ENCODE measurements at regions not wholly inside any gene's neighbourhood (a gene's known extent, or its start where the extent isn't known, plus 50 kb on each side); places are given as distances from the start of the nearest gene placed in this dataset.
"Not testable (repeated sequence)": the region's sequence is repeated elsewhere in the genome, so short reads cannot be mapped to it uniquely, and the experiment has no call there.

DNA sequence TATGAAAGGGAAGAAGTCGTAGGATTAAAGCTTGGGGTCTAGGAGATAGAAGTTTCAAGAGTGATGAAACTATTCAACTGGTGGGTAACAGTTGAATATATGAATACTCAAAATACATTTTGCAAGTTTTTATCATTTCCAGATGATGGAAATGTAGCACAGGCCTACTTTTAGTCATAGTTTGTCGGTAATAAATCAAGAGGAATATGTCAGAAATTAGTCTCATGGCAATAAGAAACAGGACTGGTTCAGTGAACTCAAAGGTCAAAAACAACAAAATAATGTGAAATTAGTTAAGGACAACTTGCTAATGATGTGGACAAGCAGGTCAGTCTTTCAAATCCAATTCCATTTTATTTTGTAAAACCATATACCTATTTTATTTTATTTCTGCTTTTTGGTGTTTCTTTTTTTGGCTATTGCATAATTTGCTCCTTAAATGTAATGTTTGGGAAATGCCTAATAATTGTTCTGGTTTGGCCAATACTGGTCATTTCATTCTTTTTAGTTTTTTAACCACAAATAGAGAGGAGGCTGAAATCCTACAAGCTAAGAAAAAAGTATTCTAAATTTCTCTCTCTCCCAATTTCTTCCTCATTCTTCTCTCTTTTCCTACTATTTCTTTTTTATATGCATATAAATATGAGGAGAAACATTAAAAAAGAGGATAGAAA, 195.2 kb upstream of the ARHGEF26 start:
- no peak for DNase-seq

- DNase-seq: peak in 2 of 4 experiments; percentile 2 to 16
These were observed 194.1 kb upstream of the ARHGEF26 start for GRCh38 chr3:153927107-153927506.

DNA sequence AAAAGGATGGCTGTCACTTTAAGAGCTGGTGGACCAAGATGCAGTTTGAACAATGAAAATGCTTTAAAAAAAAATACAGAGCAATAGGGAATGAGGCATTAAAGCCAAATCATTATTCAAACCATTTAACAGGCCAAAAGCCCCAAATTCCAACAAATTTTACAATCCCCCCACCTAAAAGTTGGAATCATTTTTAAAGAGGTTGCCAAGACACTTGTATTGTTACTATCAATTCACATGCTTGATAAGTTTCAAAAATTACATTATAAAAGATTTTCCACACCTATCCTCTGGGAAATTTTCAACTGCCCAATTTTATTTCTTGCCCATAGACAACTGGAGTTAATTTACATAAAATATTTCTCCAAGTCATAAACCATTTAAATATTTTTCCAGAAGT, 192.3 kb upstream of the ARHGEF26 start:
- DNase-seq: no peak

DNA sequence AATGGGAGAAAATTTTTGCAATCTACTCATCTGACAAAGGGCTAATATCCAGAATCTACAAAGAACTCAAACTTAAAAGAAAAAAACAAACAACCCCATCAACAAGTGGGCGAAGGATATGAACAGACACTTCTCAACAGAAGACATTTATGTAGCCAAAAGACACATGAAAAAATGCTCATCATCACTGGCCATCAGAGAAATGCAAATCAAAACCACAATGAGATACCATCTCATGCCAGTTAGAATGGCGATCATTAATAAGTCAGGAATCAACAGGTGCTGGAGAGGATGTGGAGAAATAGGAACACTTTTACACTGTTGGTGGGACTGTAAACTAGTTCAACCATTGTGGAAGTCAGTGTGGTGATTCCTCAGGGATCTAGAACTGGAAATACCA, 187.7 kb upstream of the ARHGEF26 start:
- DNase-seq: not testable (repeated sequence)

DNA sequence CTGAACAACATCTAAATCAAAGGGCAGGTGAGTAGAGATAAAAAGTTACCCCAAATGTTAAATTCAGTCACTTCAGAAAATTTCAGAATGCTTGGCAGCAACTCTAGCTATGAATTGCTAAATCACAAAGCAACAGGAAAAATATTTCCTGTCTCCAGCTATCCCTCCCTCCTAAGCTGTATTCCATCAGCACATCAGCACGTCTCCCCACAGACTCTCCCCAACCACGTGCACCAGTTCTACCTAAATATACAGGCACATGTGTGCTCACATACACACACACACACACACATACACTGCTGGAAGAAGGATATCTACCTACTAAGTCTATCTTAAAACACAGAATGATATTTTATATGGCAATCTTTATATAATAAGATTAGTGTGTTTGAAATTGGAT, 177.1 kb upstream of the ARHGEF26 start:
- no peak for DNase-seq

GRCh38 chr3:153951276-153951675, 169.9 kb upstream of the ARHGEF26 start:
- no peak for DNase-seq

GRCh38 chr3:153952091-153952490, 169.1 kb upstream of the ARHGEF26 start:
- DNase-seq: no peak

GRCh38 chr3:153956613-153957012, 164.6 kb upstream of the ARHGEF26 start:
- no peak for DNase-seq

DNA sequence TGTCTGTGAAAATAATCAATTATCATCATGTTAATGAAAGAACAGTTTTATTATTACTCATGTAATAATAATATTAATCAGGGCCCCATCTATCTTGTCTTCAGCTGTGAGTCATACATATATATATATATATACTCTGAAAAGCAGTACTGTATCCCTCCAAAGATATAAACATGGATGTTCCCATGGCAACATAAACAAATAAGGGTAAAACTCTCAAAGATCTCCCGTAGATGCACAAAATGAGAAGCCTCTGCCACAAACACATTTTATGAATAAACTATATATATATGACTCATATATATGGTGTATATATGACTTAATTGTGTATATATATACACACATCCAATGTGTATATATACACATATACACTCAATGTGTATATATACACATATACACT, 163.8 kb upstream of the ARHGEF26 start:
- no peak for DNase-seq

DNA sequence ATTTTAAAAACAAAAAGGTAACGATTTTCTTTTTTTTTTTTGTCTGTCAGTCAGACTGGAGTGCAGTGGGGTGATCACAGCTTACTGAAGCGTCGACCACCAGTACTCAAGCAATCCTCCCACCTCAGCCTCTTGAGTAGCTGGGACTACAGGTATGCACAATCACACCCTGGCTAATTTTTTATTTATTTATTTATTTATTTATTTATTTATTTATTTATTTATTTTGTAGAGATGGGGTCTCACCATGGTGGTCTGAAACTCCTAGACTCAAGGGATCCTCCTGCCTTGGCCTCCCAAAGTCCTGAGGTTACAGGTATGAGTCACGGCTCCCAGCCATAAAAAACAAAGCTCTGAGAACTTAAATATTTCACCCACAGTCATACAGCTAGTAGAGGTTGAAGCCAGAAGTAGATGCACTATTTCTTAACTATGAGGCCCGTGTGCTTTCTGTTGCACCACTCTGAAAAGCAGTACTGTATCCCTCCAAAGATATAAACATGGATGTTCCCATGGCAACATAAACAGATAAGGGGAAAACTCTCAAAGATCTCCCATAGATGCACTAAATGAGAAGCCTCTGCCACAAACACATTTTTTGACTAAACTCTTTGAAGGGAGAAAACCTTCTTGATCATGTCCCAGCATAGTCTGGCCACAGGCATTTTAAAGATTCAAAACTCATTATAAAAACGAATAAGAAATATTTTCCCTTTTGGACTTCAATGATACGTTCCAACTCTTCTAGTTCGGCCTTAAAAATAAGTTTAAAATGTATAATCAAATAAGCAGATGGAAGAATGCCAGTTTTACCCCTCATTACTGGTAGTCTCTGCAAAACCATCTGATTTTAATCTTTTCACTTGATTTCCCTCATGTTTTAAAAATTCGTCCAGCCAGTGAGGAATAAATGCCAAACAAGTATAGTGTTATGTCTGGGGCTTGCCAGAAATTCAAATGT, 162.3 kb upstream of the ARHGEF26 start:
- DNase-seq: no peak

- no peak for DNase-seq
These were observed 160.6 kb upstream of the ARHGEF26 start for GRCh38 chr3:153960458-153961074.

- DNase-seq: no peak
These were observed 159.7 kb upstream of the ARHGEF26 start for GRCh38 chr3:153961494-153961893.

- DNase-seq: no peak
These were observed 158.2 kb upstream of the ARHGEF26 start for GRCh38 chr3:153963012-153963411.

DNA sequence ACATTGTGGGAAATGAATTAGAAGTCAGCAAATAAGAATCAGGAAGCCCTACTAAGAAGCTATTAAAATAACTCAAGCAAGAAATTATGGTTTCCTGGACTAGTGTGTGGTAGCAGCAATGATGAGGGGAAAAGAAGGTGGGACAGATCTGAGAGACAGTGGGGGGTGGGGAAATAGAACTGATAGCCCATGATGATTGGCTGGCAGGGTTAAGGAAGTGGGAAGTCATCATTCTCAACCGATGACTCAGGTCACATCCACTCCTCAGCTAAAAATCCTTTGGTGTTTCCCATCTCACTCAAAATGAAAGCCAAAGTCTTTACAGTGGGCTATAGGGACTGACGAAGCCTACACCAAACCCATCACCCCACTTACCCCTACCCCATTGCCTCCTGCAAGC, 153.9 kb upstream of the ARHGEF26 start:
- DNase-seq: no peak

DNA sequence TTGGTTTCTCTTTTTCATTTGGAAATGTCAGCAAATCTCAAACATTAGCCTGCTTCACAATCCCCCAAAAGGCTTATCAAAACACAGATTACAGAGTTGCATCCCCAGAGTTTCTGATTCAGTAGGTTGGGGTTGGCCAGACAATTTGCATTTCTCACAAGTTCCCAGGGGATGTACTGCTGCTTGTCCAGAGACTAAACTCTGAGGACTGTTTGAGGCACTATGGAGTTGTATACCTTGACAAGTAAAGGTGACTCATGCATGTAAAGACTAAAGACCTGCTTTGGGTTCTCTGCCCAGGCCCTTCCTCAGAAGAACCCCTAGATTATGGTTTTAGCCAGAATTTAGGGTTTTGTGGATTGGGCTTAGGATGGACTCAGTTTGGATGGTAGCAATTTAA, 151.1 kb upstream of the ARHGEF26 start:
- no peak for DNase-seq

DNA sequence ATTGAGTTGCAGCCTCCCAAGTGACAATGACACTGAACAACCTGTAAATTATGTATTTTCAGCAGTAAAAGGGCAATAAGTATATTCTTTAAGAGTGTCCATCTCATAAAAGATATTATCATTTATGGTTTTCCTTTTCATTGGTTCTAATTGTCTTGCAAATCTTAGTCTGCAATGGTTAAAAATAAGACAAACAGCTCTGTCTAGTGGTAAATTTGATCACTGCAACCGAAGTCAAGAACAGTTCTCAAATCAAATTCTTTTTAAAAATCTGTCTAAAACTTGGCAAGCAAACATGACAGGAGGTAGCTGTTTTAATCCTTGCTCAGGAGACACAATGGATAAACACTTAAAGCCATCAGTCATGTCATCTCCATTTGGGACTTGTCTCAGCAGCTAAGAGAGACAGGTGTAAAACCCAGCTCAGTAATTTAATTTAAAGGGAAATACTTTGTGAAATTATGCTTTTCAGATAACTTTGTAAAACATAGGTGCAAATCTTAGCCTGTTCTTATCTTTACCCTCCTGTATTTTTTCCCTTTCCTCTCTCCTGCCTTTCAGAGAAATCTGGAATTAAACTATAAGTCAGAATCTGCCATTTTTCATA, 150.3 kb upstream of the ARHGEF26 start:
- peak in 2 of 4 experiments; percentile 11 to 18 for DNase-seq

- no peak for DNase-seq
These were observed 148.3 kb upstream of the ARHGEF26 start for GRCh38 chr3:153972862-153973261.

DNA sequence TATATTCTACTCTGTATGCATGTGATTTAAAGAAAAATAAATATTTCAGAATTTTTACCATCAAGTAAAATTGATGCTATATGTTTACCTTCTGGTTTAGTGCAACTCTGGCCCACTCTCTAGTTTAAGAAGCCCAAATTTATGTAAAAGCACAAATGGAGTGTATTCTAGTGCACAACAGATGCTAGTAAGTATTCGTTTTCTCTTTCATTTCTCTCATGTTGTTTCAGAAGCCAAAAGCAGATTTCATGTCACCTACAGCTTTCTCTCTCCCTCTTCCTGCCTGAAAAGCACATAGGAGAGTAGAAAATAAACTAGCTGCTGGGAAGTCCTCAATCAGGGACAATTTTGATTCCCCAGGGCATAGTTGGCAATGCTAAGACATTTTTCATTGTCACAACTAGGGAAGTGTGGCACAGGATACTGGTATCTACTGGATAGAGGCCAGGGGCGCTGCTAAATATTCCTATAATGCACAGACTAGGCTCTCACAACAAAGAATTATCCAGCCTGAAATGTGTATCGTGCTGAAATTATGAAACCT, 147.4 kb upstream of the ARHGEF26 start:
- no peak for DNase-seq

GRCh38 chr3:153974614-153975013, 146.6 kb upstream of the ARHGEF26 start:
- DNase-seq: no peak

DNA sequence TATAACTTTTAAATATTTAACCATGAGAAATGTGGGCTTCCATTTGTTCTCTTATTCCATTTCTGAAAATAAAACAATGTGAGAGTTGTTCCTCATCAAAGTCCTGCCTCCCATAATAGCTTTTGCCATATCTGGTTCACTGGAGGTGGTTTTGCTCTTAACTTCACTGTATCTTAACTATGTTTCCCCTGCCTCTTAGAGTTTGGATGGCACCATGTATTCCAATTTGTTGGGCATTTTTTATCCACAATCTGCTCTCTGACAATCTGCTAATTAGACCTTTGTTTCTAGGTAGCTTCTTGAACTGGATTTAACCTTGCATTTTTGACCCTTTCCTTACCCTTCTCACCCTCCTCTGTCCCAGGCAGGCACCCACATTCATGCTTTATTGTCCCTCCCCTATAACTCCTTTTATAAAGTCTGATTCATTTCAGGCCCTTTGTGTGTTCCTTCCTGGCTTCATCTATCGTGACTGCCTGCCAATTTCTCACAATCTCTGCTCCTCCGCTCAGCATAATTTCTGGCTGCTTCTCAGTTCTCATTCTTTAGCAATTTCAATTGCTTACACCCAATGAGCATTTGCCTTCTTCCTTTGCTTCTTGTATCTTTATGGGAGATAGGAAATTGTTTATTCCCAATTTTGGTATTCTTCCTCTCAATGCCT, 144.2 kb upstream of the ARHGEF26 start:
- DNase-seq: no peak

DNA sequence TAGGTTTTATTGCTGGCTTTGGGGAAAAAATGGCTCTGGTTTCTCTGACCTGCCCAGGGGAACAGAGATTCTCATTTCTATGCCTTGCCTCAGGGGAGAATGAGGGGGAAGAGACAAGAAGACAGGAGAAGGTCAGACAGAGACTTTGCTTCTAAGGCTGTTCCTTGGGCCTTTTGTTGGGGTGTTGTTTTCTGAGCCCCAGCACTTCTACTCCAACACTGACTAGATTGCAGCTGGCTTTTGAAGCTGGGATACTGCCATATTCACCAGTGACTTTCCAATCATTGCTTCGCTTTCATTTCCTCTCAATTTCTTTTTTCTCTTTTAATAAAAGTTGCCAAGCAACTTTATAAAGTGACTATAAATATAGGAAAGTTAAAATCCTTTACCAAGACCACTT, 143.2 kb upstream of the ARHGEF26 start:
- no peak for DNase-seq
